Stimulated activated CD8-positive, alpha-beta memory T cell treated with anti-CD3 and anti-CD28 coated beads, Interleukin-7, amount 100 ng/mL, for 1 hour (primary cell): ENCODE measurements at regions not wholly inside any gene's neighbourhood (a gene's known extent, or its start where the extent isn't known, plus 50 kb on each side); places are given as distances from the start of the nearest gene placed in this dataset.

Source experiments
- DNase-seq, 2 donors: peaks; one replicate each; pipeline ENCODE4 v3.0.0-alpha.2; 2020; ENCODE audit warnings: low read depth in 2 of 2

DNA sequence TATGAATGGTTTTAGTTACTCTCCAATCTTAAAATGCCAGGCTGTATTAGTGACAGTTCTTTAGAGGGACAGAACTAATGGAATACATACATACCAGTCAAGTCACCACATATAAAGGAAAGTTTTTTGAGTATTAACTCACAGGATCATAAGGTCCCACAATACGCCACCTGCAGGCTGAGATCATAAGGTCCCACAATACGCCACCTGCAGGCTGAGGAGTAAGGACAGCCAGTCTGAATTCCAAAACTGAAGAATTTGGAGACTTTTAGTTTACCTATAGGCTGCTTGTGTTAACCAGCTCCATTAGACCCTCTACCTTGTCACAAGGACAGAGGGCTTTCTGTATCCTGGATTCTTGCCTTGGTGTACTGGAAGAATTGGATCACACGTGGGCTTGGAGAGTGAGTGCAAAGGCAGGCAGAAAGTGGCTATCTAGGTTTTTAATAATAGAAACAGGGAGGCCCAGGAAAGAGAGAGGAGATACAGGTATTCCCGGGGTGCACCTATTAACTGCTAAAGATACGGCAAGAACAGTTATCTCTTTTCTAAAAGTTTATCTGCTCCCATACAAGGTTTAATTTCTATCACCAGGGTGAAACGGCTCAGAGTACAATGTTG is 234.9 kb upstream of the CYRIA start:
- DNase-seq = no peak

DNA sequence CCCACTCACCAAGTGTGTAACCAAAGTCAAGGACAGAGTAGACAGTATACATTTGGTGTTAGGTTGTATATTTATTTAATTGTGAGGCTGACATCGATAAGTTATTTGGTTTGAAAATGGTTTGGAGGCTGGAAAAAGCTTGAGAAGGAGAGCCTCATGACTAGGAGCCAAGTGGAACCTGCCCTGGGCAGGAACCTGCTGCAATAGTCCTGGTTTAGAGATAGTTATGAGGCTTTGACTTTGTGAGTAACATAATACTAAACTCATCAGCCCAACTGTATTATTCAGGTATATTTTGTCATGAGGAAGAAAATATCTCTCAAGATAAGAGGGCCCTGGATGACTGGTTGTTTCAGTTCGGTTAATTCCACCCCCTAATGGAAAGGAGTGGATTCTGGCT is 234.3 kb upstream of the CYRIA start:
- no peak for DNase-seq

DNA sequence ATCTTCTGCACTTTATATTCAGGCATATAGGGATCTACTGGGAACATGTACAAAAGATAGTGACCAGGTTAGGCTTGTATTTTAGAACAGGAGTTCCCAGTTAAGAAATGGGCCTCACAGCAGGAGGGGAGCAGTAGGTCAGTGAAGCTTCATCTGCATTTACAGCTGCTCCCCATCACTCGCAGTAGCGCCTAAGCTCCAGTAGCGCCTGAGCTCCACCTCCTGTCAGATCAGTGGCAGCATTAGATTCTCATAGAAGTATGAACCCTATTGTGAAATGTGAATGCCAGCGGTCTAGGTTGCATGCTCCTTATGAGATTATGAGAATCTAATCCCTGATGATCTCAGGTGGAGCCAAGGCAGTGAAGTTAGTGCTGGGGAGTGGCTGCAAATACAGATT is 224.4 kb upstream of the CYRIA start:
- no peak for DNase-seq

DNA sequence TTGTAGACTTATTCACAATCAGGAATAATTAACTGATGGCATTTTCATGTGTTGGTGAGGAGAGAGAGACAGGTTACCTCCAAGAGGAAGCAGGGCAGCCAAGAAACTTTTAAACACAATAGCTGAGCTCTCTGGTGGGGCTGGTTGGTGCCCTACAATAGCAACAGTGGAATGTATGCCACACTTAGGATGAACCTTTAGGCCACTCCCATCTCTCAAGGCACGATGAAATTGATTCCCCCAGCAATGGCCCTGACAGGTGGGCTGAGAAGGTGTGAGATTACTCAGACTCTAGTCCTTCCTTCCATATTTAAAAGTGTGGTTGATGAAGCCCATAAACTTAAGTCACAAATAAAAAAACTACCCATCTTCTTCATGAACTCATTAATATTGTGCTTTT is 219.4 kb upstream of the CYRIA start:
- no peak for DNase-seq

DNA sequence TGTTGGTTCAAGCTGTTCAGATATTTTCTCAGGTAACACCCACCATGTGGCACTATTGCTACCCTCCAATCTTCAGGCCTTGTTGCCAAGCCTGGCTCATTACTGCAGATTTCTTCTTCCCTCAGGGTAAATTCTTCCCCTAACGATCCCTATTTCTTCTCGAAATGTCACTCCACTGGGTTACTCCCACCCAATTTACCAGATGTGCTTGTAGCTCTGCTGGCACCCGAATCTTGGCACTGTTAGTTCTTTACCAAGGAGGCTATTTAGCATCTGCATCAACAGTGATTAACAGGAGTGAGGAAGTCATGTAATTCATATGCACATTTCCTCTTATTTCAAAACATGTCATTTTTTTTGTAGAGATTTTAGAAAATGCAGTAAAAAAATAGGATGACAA is 217.1 kb upstream of the CYRIA start:
- no peak for DNase-seq

DNA sequence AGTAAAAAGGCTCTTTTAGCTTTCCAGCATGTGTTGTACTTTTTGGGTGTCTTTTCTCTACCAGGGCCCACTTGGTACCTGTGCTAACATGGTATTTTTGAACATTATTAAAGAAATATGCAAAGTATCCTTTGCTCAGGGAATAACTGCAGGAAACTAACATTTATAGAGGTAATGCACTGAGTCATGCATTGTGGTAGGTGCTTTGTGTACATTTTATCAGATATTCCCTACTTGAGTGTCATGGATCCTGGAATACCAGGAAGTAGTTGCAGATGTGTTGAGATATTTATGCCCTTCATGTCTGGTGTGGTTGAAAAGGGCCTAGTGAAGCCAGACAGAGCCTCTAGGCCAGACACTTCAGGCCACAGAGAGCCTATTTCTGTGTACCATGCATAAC is 215.5 kb upstream of the CYRIA start:
- DNase-seq = no peak

DNA sequence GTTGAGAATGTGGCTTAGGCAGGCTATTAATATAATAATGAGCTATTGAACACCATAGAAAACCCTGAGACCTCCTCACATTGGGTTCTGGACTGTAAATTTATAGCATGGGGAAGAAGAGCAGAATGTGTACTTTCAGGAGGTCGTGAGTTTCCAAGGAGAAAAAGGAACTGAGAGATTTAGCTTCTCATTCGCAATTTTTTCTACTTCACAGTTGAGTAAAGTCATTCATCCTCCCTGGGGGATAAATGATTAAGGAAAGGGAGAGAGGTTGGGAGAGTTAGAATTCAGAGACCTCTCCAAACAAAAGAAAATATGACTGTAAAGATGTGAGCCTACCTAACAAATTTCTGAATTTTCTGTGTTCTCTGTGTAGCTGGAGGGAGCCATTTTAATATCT is 205.8 kb upstream of the CYRIA start:
- DNase-seq = no peak

DNA sequence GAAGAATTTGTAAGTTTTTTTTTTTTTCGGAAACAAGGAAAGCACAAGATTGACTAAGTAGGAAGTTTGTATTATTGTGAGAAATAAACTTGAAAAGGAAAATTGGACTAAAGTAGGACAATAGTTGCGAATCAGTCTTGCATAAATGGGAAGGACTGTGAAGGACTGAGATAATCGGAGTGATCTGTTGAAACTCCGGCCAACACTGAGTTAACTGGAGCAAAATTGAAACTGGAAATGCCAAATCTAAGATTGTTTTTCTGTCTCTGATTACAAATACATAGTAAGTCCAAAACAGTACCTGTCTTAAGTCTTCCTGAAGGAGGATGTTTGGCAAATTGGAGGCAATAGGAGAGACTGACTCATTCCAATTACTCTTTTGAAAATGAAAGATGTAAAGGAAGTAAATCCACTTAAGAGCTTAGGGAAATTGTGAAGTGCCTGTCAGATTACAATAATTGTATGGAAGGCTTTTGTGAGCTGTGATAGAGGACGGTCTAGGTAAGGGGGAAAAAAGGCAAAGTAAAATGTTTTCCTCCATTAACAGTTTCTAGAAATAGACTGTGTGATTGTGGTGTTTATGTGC is 204.9 kb upstream of the CYRIA start:
- no peak for DNase-seq

DNA sequence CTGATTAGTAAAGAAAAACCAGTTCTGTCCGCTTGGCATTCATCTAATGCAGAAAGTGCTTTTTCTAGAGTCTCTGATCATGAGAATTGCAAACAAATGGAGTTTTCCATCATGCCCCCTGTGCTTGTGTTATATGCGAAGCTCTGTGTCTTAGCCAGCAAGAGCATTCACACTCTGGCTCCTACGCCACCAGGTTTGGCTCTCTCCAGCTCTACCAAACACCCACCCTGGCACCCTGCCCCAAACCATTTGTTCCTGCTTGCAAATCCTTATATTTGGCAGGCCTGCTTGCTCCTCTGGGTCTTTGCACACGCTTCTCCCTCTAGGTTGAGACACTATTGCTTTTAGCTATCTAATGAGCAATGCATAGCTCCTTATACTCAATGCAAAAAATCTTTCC is 204.1 kb upstream of the CYRIA start:
- no peak for DNase-seq

DNA sequence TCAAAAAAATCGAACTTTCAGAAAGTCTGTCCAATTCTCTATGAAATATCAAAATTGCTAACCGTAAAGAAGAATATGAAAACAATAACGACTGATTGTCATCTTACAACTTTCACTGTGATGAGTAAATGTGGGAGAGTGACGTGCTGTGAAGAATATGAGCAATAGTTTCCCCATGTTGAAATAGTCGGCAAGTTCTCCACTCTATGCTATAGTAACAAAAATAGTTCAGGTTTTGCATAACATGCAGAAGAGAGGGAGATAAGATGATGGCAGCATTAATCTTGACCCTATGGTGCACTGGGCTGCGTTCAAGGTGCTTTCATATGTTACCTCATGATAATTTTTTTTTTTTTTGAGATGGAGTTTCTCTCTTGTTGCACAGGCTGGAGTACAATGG is 196.8 kb upstream of the CYRIA start:
- DNase-seq = no peak

DNA sequence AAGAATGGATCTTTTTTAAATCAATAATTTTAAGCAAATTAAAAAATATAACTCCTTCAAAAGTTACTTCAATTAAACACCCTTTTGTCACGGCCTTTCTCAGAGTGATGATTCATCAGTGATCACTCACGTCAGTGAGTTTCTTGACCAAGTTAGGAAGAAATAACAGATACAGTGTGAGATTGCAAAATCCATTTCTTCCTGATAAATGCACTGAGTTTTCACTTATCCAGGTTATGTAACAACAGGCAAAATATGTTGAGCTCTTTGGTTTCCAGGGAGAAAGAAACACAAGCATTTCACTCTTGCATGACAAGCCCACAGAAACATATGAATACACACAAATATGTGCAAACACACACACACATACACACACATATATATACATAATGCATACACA is 195.9 kb upstream of the CYRIA start:
- DNase-seq = no peak

DNA sequence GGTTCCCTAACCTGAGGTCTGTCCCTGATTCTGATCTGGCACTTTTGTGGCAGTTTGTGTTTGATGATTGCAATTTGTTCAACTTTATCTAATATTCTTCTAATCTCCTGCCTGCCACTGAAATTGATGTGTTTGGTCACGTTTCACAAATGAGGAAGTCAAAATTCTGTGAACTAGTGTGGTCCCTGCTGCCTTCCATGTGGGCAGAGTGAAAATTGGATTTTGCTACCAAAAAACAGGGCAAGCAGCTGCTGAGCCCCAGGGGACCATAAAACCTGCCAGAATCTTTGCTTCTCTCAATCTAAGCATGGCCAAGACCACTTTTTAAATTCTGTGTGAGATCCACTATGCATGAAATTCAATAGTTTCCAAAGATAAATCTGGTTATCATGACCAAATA is 195.5 kb upstream of the CYRIA start:
- DNase-seq = no peak

DNA sequence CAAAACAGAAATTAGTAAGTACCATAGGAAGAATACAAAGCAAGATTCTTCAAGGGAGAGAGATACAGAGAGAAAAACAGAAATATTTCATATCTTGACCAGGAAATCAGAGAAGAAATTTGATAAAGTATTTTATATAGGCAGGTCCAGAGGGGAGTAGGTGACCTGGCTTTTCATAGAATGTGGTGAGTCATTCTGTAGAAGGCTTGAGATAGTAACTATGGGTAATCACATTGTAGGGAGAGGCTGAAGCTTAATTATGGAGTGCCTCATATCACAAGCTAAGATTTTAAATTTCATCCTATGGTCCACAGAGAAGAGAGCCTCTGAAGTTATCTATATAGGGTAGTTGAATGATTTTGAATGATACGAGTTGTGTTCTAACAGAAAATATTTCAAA is 195.0 kb upstream of the CYRIA start:
- DNase-seq = no peak

DNA sequence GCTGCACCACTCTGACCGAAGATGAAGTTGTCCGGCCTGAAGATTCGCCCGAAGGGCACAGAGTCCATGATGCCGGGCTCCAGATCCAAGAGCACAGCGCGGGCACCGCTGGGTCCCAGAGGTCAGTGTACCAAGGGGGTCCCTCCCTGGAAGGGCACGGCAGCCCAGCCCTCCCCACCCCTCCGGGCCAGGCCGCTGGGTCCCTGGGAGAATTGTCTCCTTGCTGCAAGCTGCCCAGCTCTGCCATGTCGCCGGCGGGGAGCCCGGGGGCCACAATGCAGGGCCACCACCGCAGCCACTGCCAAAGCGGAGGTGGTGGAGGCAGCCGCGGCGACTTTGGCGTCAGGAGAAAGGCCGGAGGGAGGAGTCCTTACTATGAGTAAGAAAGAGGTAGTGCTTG is 189.5 kb upstream of the CYRIA start:
- no peak for DNase-seq

DNA sequence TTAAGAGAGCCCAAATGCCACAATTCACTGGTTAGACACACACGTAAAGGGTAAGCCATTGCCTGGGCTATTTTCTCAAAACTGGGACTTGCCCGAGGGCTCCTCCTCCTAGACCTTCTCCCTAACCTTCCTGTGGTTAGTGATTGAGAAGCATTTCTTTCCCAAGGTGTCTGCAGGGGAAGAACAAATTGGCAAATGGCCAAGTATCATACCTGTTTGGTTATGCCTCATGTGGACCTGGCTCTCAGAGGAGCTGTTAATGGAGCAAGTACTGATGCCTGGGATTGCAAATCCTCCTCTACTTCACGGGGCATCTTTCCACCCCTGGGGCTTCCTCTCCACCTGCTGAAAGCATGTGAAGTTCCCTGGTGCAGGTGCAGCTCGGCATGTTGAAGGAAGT is 187.5 kb upstream of the CYRIA start:
- DNase-seq = no peak

DNA sequence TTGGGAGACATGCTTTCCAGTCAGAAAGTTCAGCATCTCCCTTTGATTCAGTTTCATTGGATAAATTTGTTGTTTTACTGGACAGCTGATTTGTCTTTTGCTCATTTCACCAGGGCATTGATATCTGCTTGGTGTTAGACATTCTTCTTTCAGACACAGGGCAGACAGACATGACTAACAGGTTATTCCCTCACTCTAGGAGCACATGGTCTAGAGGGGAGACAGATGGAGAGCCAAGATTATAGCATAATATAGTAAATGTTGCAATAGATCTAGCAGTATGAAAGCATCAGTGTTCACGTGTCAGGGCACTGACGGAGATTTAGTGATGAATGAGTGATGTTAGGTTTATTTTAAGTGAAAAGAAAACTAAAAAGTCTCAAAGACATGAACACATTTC is 187.0 kb upstream of the CYRIA start:
- DNase-seq = no peak

DNA sequence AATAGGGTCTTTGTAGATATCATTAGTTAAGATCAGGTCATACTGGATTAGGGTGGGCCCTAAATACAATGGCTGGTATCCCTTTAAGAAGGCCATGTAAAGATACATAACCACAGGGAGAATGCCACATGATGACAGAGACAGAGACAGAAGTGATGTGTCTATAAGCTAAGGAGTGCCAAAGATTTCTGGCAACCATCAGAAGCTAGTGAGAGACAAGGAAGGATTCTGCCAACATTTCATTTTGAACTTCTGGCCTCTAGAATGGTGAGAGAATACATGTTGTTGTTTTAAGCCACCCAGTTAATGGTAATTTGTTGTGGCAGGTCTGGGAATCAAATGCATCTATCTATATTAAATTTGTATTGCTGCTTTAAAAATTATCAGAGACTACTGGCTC is 185.5 kb upstream of the CYRIA start:
- no peak for DNase-seq

DNA sequence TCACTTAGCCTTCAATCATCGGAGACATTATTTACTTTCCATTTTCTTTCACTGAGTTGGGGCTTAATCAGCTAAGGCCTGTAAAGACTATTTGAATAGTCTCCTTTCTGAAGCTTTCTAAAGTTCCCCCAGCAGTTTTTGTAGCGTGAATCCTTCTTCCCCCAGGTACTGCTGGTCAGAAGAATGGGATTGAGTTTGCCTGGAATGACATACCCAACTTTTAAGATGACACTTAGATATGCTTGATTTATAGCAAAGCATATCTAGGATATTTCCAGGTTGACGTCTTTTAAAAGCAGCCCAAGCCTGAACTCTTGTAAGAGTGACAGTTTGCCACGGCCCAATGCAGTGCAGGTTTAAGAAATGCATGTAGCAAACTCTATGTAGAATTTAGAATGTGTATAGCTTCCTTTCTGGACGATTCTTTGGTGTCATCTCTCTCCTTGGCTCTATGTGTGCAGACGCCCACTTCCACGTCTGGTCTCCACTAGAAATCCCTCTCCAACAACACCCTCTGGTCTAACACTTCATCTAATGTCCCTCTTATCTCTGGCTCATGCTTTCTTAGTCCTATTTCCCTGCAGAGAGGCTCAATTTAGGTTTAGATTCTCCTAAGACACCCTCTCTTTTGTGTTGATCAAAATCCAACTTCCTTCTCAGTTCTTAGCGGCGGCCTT is 175.0 kb upstream of the CYRIA start:
- DNase-seq = no peak

DNA sequence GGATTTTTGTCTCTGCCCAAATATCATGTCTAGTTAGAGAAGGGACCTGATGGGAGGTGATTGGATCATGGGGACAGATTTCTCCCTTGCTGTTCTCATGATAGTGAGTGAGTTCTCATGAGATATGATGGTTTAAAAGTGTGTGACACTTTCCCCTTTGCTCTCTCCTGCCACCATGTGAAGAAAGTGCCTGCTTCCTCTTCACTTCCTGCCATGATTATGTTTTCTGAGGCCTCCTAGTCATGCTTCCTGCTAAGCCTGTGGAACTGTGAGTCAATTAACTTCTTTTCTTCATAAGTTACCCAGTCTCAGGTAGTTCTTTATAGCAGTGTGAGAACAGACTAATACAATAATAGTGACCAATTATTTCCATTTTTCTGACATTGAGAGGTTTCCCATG is 167.3 kb upstream of the CYRIA start:
- DNase-seq = no peak

DNA sequence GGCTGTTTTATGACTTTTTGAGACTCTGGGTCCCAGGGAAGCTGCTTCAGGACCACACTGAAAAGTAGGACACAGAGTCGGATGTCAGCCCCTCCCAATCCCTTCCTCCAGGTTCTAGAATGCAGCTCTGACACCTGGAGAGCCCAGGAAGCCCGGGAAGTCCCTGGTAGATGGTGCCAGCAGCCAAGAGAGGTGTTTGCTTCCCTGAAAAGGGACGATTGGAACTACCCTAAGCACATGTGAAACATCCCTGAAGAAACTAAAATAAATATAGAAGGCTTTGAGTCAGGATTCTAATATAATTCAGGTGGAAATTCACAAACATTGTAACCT is 163.2 kb upstream of the CYRIA start:
- DNase-seq = no peak

DNA sequence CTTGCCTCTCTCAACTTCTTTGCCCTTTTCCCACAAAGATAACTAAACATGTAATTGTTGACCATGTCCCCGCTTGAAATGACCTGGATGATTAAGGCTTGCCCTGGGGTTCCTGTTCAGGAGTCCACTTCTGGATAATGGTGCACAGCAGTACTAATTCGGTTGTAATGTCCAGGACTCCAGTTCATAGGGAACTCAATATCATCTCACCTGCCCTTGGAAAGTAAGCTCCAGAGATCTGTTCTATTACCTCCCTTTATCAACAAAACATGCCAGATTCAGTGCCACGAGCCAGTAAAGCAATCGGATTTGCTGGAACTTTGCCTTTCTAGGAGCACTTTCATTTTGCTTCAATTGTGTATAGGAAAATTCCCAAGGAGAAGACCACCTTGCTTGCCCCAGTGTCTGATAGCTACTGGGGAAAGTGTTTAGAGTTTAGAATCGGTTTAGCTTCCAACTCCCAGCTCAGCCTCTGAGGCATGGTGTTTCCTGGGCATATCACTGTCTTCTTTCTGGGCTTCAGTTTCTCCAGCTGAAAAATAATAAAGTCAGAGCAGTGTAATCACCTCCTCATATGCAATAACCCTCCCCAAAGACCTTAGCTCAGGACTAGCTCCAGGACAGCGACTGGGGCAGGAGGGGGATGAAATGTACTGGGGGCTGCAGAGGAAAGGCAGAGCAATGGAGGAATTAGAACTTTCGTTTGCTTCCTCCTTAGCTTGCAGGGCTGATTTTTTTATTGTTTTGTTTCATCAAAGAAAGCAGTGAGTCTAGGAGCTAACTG is 162.6 kb upstream of the CYRIA start:
- no peak for DNase-seq

DNA sequence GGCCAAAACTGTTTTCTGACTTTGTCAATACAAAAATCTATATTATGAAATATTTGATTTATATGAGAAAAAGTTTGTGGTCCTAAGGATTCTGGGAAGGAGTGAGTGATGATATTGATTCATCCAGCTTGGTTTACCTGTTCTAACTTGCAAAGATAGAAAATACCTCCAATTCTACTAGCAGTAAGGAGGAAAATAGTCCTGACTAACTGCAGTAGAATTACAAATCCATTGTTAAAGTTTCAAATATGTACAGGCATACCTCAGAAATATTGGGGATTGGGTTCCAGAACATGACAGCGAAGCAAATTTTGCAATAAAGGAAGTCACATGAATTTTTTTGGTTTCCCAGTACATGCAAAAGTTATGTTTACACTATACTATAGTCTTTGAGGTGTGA is 158.8 kb upstream of the CYRIA start:
- no peak for DNase-seq

DNA sequence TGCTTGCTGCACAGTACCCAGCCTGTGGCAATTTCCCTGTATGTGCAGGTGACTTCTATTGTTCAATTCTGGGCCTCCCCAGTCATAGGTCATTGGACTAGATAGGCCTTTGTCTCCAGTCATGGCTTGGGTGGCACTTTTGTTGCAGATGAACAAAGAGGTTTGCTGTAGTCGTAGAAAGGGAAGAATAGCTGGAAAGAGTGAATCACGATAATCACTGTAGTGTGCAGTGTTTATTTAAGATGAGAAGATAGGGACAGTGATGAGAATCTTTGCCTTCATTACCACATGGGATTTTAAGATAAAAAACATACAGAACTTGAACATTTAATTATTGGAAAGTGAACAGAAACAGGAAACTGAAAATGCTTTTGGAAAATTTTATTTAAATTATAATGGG is 156.1 kb upstream of the CYRIA start:
- DNase-seq = no peak
